ENCODE measurements at regions not wholly inside any gene's neighbourhood (a gene's known extent, or its start where the extent isn't known, plus 50 kb on each side); places are given as distances from the start of the nearest gene placed in this dataset.

DNA sequence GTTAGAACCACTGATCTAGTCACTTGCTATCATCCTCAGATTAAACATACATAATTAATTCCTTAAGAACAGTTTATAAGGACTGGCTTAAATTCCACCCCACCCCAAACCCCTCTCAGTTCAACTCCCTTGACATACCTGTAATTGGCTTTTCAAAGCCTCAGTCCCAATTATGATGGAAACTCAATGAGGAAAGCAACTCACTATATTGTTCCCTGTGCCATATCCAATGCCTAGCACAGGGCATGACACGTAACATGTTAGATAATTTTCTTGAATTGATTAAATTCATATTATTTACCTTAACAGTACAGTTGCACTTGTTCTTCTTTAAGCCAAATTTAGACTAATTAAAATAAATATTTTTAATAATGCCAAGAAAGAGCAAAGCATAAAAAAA lies 465.1 kb upstream of the CHAC2 start:
- TF ChIP-seq POLR2A (IDR thresholded peaks at IDR 0.05): no peak
- TF ChIP-seq, protein P1, sequence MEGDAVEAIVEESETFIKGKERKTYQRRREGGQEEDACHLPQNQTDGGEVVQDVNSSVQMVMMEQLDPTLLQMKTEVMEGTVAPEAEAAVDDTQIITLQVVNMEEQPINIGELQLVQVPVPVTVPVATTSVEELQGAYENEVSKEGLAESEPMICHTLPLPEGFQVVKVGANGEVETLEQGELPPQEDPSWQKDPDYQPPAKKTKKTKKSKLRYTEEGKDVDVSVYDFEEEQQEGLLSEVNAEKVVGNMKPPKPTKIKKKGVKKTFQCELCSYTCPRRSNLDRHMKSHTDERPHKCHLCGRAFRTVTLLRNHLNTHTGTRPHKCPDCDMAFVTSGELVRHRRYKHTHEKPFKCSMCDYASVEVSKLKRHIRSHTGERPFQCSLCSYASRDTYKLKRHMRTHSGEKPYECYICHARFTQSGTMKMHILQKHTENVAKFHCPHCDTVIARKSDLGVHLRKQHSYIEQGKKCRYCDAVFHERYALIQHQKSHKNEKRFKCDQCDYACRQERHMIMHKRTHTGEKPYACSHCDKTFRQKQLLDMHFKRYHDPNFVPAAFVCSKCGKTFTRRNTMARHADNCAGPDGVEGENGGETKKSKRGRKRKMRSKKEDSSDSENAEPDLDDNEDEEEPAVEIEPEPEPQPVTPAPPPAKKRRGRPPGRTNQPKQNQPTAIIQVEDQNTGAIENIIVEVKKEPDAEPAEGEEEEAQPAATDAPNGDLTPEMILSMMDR (IDR thresholded peaks at IDR 0.05): no peak

All from right lobe of liver (tissue), 4 donors.